CD4-positive, alpha-beta T cell (primary cell): ENCODE measurements at regions not wholly inside any gene's neighbourhood (a gene's known extent, or its start where the extent isn't known, plus 50 kb on each side); places are given as distances from the start of the nearest gene placed in this dataset.

ENCODE experiments used
- ATAC-seq: fragments of 200-7000 bp; cut with Tn5 transposase; one replicate; pipeline ENCODE4 v1.10.0; 2022; ENCODE audit warnings: mild to moderate bottlenecking; ENCODE audit not compliant: poor library complexity
- CTCF ChIA-PET: fragments of 350-600 bp; sonication (Branson Sonifier 250); formaldehyde crosslinking; loops from one replicate; lab custom pipeline; 2021; ENCODE audit warnings: antibody characterized with exemption, inconsistent platforms; lab: Charles Lee
- POLR2A ChIA-PET: fragments of 350-600 bp; sonication (Branson Sonifier 250); formaldehyde crosslinking; loops from one replicate; lab custom pipeline; 2021; ENCODE audit warnings: antibody characterized with exemption, inconsistent platforms; lab: Charles Lee
- DNase-seq, 14 experiments: peaks; one replicate each; pipeline ENCODE4 v3.0.0-alpha.2; 2013 to 2020; ENCODE audit warnings: mixed read lengths in 2 of 14
- H3K27ac ChIP-seq, 2 donors: one replicate each; pipeline versions ENCODE4 v1.5.1 to v1.7.0; 2013; ENCODE audit warnings: low read length in 2 of 2, low read depth in 1 of 2, mild to moderate bottlenecking in 1 of 2
- H3K27me3 ChIP-seq, 2 experiments: 1 replicate in 1 of 2; 2 replicates in 1 of 2; pipeline versions ENCODE4 v1.6.1 to v1.7.0; 2013; ENCODE audit warnings: low read length in 2 of 2, control low read depth in 1 of 2, mild to moderate bottlenecking in 1 of 2, moderate library complexity in 1 of 2; ENCODE audit not compliant: insufficient read depth in 2 of 2, control insufficient read depth in 1 of 2
- H3K36me3 ChIP-seq: one replicate; pipeline ENCODE4 v1.6.1; 2013; ENCODE audit warnings: low read length, control low read depth; ENCODE audit not compliant: insufficient read depth
- H3K4me1 ChIP-seq: one replicate; pipeline ENCODE4 v1.6.1; 2013; ENCODE audit warnings: low read length, control low read depth; ENCODE audit not compliant: insufficient read depth
- H3K4me3 ChIP-seq: one replicate; pipeline ENCODE4 v1.5.1; 2013; ENCODE audit warnings: mild to moderate bottlenecking, low read length, moderate library complexity
- H3K9me3 ChIP-seq, 2 experiments: 1 replicate in 1 of 2; 2 replicates in 1 of 2; pipeline versions ENCODE4 v1.6.1 to v1.7.0; 2013; ENCODE audit warnings: low read length in 2 of 2, mild to moderate bottlenecking in 2 of 2, control low read depth in 1 of 2, moderate library complexity in 1 of 2; ENCODE audit not compliant: control insufficient read depth in 1 of 2, insufficient read depth in 1 of 2
- H3K27ac Mint-ChIP-seq: one replicate; pipeline ENCODE4 v1.8.0; 2020; ENCODE audit warnings: mixed read lengths
- H3K27me3 Mint-ChIP-seq: one replicate; pipeline ENCODE4 v1.8.0; 2021; ENCODE audit warnings: mixed read lengths
- H3K36me3 Mint-ChIP-seq: one replicate; pipeline ENCODE4 v1.8.0; 2021; ENCODE audit warnings: low read depth, mixed read lengths
- H3K4me1 Mint-ChIP-seq: one replicate; pipeline ENCODE4 v1.8.0; 2021; ENCODE audit warnings: low read depth, mixed read lengths
- H3K4me3 Mint-ChIP-seq: one replicate; pipeline ENCODE4 v1.8.0; 2020; ENCODE audit warnings: mild to moderate bottlenecking, mixed read lengths
- H3K9me3 Mint-ChIP-seq: one replicate; pipeline ENCODE4 v1.8.0; 2020; ENCODE audit warnings: mixed read lengths
- intact Hi-C, 2 experiments: fragments of 100-400 bp; cut with DNase I in 1 of 2; cut with micrococcal nuclease in 1 of 2; formaldehyde crosslinking; loops; one replicate each; pipeline versions ENCODE4 v1.15.1 to v1.9.0; 2023 to 2025; cut with DNase I, micrococcal nuclease
- TF ChIP-seq, protein P1 (sequence below): fragments of 200-600 bp; IDR thresholded peaks from one replicate; pipeline ENCODE4 v1.8.0; 2022; ENCODE audit warnings: antibody characterized with exemption, mild to moderate bottlenecking

DNA sequence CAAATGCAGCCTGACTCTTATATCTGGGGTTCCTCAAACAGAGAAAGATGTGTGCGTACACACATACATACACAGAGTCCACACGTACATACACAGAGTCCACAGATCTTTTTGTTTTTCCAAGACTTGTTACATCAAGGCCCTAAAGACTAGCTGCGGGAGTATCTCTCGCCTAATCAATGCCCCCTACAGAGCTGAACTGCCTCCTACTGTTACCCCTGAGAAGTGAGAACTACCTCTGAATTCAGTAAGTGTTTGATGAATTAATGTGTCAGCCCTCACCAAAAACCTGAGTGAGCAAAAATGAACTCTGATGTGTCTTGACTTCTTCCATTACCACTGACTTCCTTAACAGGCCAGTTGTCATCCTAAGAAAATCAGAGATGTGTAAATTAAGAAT lies 351.2 kb downstream of the HHIPL2 start:
- POLR2A ChIA-PET: no interaction called here
- Mint-ChIP-seq H3K4me3 (no peak overlapping the region), H3K27me3 (no peaks in the 10 kb centered on the region), H3K27ac (no peak overlapping the region), H3K4me1 (no peaks in the 10 kb centered on the region), H3K9me3 (peaks cover 2% of the 10 kb centered on the region), H3K36me3 (no peaks in the 10 kb centered on the region)
- Histone ChIP-seq H3K4me1 (no peaks in the 10 kb centered on the region), H3K27me3 (no peaks in the 10 kb centered on the region), H3K27ac (no peak overlapping the region), H3K4me3 (no peak overlapping the region), H3K36me3 (no peaks in the 10 kb centered on the region), H3K9me3 (no peaks in the 10 kb centered on the region)
- ATAC-seq (no peak), DNase-seq (no peak)
- CTCF ChIA-PET: no interaction called here
- intact Hi-C loops: no loop called here
- TF ChIP-seq, protein P1, sequence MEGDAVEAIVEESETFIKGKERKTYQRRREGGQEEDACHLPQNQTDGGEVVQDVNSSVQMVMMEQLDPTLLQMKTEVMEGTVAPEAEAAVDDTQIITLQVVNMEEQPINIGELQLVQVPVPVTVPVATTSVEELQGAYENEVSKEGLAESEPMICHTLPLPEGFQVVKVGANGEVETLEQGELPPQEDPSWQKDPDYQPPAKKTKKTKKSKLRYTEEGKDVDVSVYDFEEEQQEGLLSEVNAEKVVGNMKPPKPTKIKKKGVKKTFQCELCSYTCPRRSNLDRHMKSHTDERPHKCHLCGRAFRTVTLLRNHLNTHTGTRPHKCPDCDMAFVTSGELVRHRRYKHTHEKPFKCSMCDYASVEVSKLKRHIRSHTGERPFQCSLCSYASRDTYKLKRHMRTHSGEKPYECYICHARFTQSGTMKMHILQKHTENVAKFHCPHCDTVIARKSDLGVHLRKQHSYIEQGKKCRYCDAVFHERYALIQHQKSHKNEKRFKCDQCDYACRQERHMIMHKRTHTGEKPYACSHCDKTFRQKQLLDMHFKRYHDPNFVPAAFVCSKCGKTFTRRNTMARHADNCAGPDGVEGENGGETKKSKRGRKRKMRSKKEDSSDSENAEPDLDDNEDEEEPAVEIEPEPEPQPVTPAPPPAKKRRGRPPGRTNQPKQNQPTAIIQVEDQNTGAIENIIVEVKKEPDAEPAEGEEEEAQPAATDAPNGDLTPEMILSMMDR: no peak

- Histone ChIP-seq H3K27ac (no peak overlapping the region), H3K4me1 (no peaks in the 10 kb centered on the region)
- peaks cover 6% of the 10 kb centered on the region for H3K9me3 Mint-ChIP-seq
These were observed 351.6 kb downstream of the HHIPL2 start for GRCh38 chr1:222196288-222196687.

GRCh38 chr1:222195857-222196256 lies 352.0 kb downstream of the HHIPL2 start:
- ATAC-seq: no peak
- POLR2A ChIA-PET: interaction anchor here (0.6 kb wide), 1 partner anchor 33 kb away, joined by 3 read pairs; no protein-coding TSS in a partner anchor

More at GRCh38 chr1:222196288-222196687, 351.6 kb downstream of the HHIPL2 start:
- H3K4me1 Mint-ChIP-seq: no peaks in the 10 kb centered on the region
- DNase-seq: no peak
- H3K4me3 Mint-ChIP-seq: no peak overlapping the region
- H3K27me3 ChIP-seq: no peaks in the 10 kb centered on the region
- no peaks in the 10 kb centered on the region for H3K36me3 ChIP-seq
- intact Hi-C loops: no loop called here
- CTCF ChIA-PET: no interaction called here
- TF ChIP-seq, protein P1: no peak
- no peak for ATAC-seq
- no peak overlapping the region for H3K27ac Mint-ChIP-seq
- H3K36me3 Mint-ChIP-seq: no peaks in the 10 kb centered on the region
- H3K4me3 ChIP-seq: no peak overlapping the region
- H3K27me3 Mint-ChIP-seq: no peaks in the 10 kb centered on the region
- no peaks in the 10 kb centered on the region for H3K9me3 ChIP-seq
- POLR2A ChIA-PET: no interaction called here

More at GRCh38 chr1:222195857-222196256, 352.0 kb downstream of the HHIPL2 start:
- intact Hi-C loops: no loop called here
- Histone ChIP-seq H3K27me3 (no peaks in the 10 kb centered on the region), H3K36me3 (no peaks in the 10 kb centered on the region), H3K27ac (no peak overlapping the region), H3K4me3 (no peak overlapping the region), H3K4me1 (no peaks in the 10 kb centered on the region), H3K9me3 (no peaks in the 10 kb centered on the region)
- H3K36me3 Mint-ChIP-seq: no peaks in the 10 kb centered on the region
- no peak overlapping the region for H3K27ac Mint-ChIP-seq
- CTCF ChIA-PET: no interaction called here
- TF ChIP-seq, protein P1: no peak
- no peaks in the 10 kb centered on the region for H3K4me1 Mint-ChIP-seq
- DNase-seq: no peak
- H3K9me3 Mint-ChIP-seq: peaks cover 6% of the 10 kb centered on the region
- H3K27me3 Mint-ChIP-seq: no peaks in the 10 kb centered on the region
- no peak overlapping the region for H3K4me3 Mint-ChIP-seq
